ENCODE measurements at regions not wholly inside any gene's neighbourhood (a gene's known extent, or its start where the extent isn't known, plus 50 kb on each side); places are given as distances from the start of the nearest gene placed in this dataset.
"Not testable (repeated sequence)": the region's sequence is repeated elsewhere in the genome, so short reads cannot be mapped to it uniquely, and the experiment has no call there.

- Histone ChIP-seq H3K27me3 (ENCODE audit: insufficient read depth, low read length, poor library complexity, severe bottlenecking) (no peaks in the 10 kb centered on the region), H3K9ac (ENCODE audit: low read depth, low read length, poor library complexity, severe bottlenecking) (no peak overlapping the region), H3K79me2 (ENCODE audit: insufficient read depth, low read length) (no peaks in the 10 kb centered on the region), H3K36me3 (ENCODE audit: insufficient read depth, low read length) (no peaks in the 10 kb centered on the region), H3K9me3 (ENCODE audit: insufficient read depth, low read depth, low read length) (no peaks in the 10 kb centered on the region), H3K4me3 (ENCODE audit: low read length, poor library complexity, severe bottlenecking) (no peak overlapping the region), H2AFZ (ENCODE audit: low read length) (no peak overlapping the region), H3K4me1 (ENCODE audit: insufficient read depth, low read length, poor library complexity, severe bottlenecking) (no peaks in the 10 kb centered on the region), H4K20me1 (ENCODE audit: insufficient read depth, low read length, poor library complexity, severe bottlenecking) (no peaks in the 10 kb centered on the region), H3K4me2 (ENCODE audit: low read depth, low read length, poor library complexity, severe bottlenecking) (no peak overlapping the region), H3K9me2 (replicated peaks; ENCODE audit: low read depth, low read length) (no peaks in the 10 kb centered on the region), H3F3A (ENCODE audit: low read depth) (no peaks in the 10 kb centered on the region)
- TF ChIP-seq, protein P1, sequence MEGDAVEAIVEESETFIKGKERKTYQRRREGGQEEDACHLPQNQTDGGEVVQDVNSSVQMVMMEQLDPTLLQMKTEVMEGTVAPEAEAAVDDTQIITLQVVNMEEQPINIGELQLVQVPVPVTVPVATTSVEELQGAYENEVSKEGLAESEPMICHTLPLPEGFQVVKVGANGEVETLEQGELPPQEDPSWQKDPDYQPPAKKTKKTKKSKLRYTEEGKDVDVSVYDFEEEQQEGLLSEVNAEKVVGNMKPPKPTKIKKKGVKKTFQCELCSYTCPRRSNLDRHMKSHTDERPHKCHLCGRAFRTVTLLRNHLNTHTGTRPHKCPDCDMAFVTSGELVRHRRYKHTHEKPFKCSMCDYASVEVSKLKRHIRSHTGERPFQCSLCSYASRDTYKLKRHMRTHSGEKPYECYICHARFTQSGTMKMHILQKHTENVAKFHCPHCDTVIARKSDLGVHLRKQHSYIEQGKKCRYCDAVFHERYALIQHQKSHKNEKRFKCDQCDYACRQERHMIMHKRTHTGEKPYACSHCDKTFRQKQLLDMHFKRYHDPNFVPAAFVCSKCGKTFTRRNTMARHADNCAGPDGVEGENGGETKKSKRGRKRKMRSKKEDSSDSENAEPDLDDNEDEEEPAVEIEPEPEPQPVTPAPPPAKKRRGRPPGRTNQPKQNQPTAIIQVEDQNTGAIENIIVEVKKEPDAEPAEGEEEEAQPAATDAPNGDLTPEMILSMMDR (conservative IDR thresholded peaks at IDR 0.05; ENCODE audit: low read length) = no peak
- TF ChIP-seq EZH2phosphoT487 (IDR thresholded peaks at IDR 0.05; ENCODE audit: borderline replicate concordance) = no peak
Observed at GRCh38 chr12:59317598-59317997, 278.2 kb upstream of the SLC16A7 start.

- H3K9ac ChIP-seq (ENCODE audit: low read depth, low read length, poor library complexity, severe bottlenecking) = no peak overlapping the region
- H2AFZ ChIP-seq (ENCODE audit: low read length) = no peak overlapping the region
- H3K79me2 ChIP-seq (ENCODE audit: insufficient read depth, low read length) = no peaks in the 10 kb centered on the region
- no peaks in the 10 kb centered on the region for H3F3A ChIP-seq (ENCODE audit: low read depth)
- H3K4me1 ChIP-seq (ENCODE audit: insufficient read depth, low read length, poor library complexity, severe bottlenecking) = no peaks in the 10 kb centered on the region
- no peak overlapping the region for H3K4me2 ChIP-seq (ENCODE audit: low read depth, low read length, poor library complexity, severe bottlenecking)
- no peaks in the 10 kb centered on the region for H3K9me3 ChIP-seq (ENCODE audit: insufficient read depth, low read depth, low read length)
- no peaks in the 10 kb centered on the region for H3K9me2 ChIP-seq (replicated peaks; ENCODE audit: low read depth, low read length)
- no peak overlapping the region for H3K4me3 ChIP-seq (ENCODE audit: low read length, poor library complexity, severe bottlenecking)
- H3K27me3 ChIP-seq (ENCODE audit: insufficient read depth, low read length, poor library complexity, severe bottlenecking) = no peaks in the 10 kb centered on the region
- TF ChIP-seq, protein P1 (conservative IDR thresholded peaks at IDR 0.05; ENCODE audit: low read length) = no peak
- no peak for TF ChIP-seq EZH2phosphoT487 (IDR thresholded peaks at IDR 0.05; ENCODE audit: borderline replicate concordance)
- no peaks in the 10 kb centered on the region for H3K36me3 ChIP-seq (ENCODE audit: insufficient read depth, low read length)
- no peaks in the 10 kb centered on the region for H4K20me1 ChIP-seq (ENCODE audit: insufficient read depth, low read length, poor library complexity, severe bottlenecking)
Observed at GRCh38 chr12:59316938-59317337, 278.9 kb upstream of the SLC16A7 start.

GRCh38 chr12:59316354-59316753 is 279.5 kb upstream of the SLC16A7 start:
- H2AFZ ChIP-seq (ENCODE audit: low read length); H3K9me2 ChIP-seq (replicated peaks; ENCODE audit: low read depth, low read length); H3K9ac ChIP-seq (ENCODE audit: low read depth, low read length, poor library complexity, severe bottlenecking); H4K20me1 ChIP-seq (ENCODE audit: insufficient read depth, low read length, poor library complexity, severe bottlenecking); H3K9me3 ChIP-seq (ENCODE audit: insufficient read depth, low read depth, low read length); H3K4me1 ChIP-seq (ENCODE audit: insufficient read depth, low read length, poor library complexity, severe bottlenecking); H3K4me3 ChIP-seq (ENCODE audit: low read length, poor library complexity, severe bottlenecking); H3K4me2 ChIP-seq (ENCODE audit: low read depth, low read length, poor library complexity, severe bottlenecking); H3F3A ChIP-seq (ENCODE audit: low read depth); H3K79me2 ChIP-seq (ENCODE audit: insufficient read depth, low read length); H3K36me3 ChIP-seq (ENCODE audit: insufficient read depth, low read length); H3K27me3 ChIP-seq (ENCODE audit: insufficient read depth, low read length, poor library complexity, severe bottlenecking): not testable (repeated sequence)

DNA sequence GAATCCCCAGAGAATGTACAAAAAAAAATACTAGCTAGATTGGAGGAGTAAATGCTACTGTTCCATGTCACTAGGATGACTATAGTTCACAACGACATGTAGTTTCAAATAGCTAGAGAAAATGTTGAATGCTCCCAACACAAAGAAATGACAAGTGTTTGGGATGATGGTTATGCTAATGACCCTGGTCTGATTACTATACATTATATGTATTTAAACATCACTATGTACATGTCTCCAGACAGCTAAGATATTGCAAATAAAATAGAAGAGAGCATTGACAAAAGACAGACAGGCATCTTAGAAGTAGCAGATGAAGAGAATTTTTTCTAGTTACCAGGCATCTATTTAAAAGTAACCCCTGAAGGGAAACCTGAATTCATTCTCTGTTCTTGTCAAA is 281.6 kb upstream of the SLC16A7 start:
- no peak for TF ChIP-seq EZH2phosphoT487 (IDR thresholded peaks at IDR 0.05; ENCODE audit: borderline replicate concordance)
- TF ChIP-seq, protein P1 (conservative IDR thresholded peaks at IDR 0.05; ENCODE audit: low read length) = no peak
- no peak overlapping the region for H3K4me3 ChIP-seq (ENCODE audit: low read length, poor library complexity, severe bottlenecking)
- no peaks in the 10 kb centered on the region for H3K27me3 ChIP-seq (ENCODE audit: insufficient read depth, low read length, poor library complexity, severe bottlenecking)
- H3K9me3 ChIP-seq (ENCODE audit: insufficient read depth, low read depth, low read length) = no peaks in the 10 kb centered on the region
- H3K4me1 ChIP-seq (ENCODE audit: insufficient read depth, low read length, poor library complexity, severe bottlenecking) = no peaks in the 10 kb centered on the region
- no peaks in the 10 kb centered on the region for H4K20me1 ChIP-seq (ENCODE audit: insufficient read depth, low read length, poor library complexity, severe bottlenecking)
- no peaks in the 10 kb centered on the region for H3K36me3 ChIP-seq (ENCODE audit: insufficient read depth, low read length)
- H3F3A ChIP-seq (ENCODE audit: low read depth) = no peaks in the 10 kb centered on the region
- H3K9ac ChIP-seq (ENCODE audit: low read depth, low read length, poor library complexity, severe bottlenecking) = no peak overlapping the region
- H3K79me2 ChIP-seq (ENCODE audit: insufficient read depth, low read length) = no peaks in the 10 kb centered on the region
- H3K9me2 ChIP-seq (replicated peaks; ENCODE audit: low read depth, low read length) = no peaks in the 10 kb centered on the region
- H2AFZ ChIP-seq (ENCODE audit: low read length) = no peak overlapping the region
- H3K4me2 ChIP-seq (ENCODE audit: low read depth, low read length, poor library complexity, severe bottlenecking) = no peak overlapping the region
